HEK293 (cell line): ENCODE measurements at regions not wholly inside any gene's neighbourhood (a gene's known extent, or its start where the extent isn't known, plus 50 kb on each side); places are given as distances from the start of the nearest gene placed in this dataset.

ENCODE experiments used
- RBAK ChIP-seq: fragments of 450-650 bp; formaldehyde crosslinking; IDR thresholded peaks from 2 replicates; pipeline ENCODE4 v1.5.1; 2016; ENCODE audit warnings: missing biosample characterization, missing genetic modification characterization
- REPIN1 ChIP-seq: fragments of 450-650 bp; formaldehyde crosslinking; IDR thresholded peaks from 2 replicates; pipeline ENCODE4 v1.5.1; 2017; ENCODE audit warnings: missing biosample characterization, missing genetic modification characterization, low read depth
- REST ChIP-seq: fragments of 450-650 bp; formaldehyde crosslinking; IDR thresholded peaks from 2 replicates; pipeline ENCODE4 v1.5.1; 2016; ENCODE audit warnings: missing biosample characterization, missing genetic modification characterization
- TRIM28 ChIP-seq: IDR thresholded peaks from 2 replicates; pipeline ENCODE4 v1.6.1; 2011; ENCODE audit warnings: low read length, control low read depth, borderline replicate concordance
- ZBTB7A ChIP-seq: fragments of 450-650 bp; formaldehyde crosslinking; IDR thresholded peaks from 2 replicates; pipeline ENCODE4 v1.5.1; 2016; ENCODE audit warnings: low read depth, missing biosample characterization, missing genetic modification characterization
- ZNF121 ChIP-seq: fragments of 450-650 bp; formaldehyde crosslinking; IDR thresholded peaks from 2 replicates; pipeline ENCODE4 v1.5.1; 2016; ENCODE audit warnings: missing biosample characterization, missing genetic modification characterization
- ZNF133 ChIP-seq: fragments of 450-650 bp; formaldehyde crosslinking; IDR thresholded peaks from 2 replicates; pipeline ENCODE4 v1.5.1; 2016; ENCODE audit warnings: missing biosample characterization, missing genetic modification characterization
- ZNF513 ChIP-seq: fragments of 450-650 bp; IDR thresholded peaks from 2 replicates; pipeline ENCODE4 v1.5.1; 2018; ENCODE audit warnings: missing biosample characterization, missing genetic modification characterization
- ZNF549 ChIP-seq: fragments of 450-650 bp; IDR thresholded peaks from 2 replicates; pipeline ENCODE4 v1.5.1; 2018; ENCODE audit warnings: missing biosample characterization, missing genetic modification characterization, mild to moderate bottlenecking, inconsistent platforms, moderate library complexity
- ZNF558 ChIP-seq: fragments of 450-650 bp; formaldehyde crosslinking; IDR thresholded peaks from 2 replicates; pipeline ENCODE4 v1.5.1; 2016; ENCODE audit warnings: missing biosample characterization, missing genetic modification characterization
- ZNF660 ChIP-seq: fragments of 450-650 bp; IDR thresholded peaks from 2 replicates; pipeline ENCODE4 v1.5.1; 2018; ENCODE audit warnings: missing biosample characterization, mild to moderate bottlenecking, missing genetic modification characterization
- ZNF830 ChIP-seq: fragments of 450-650 bp; IDR thresholded peaks from 2 replicates; pipeline ENCODE4 v1.5.0; 2018; ENCODE audit warnings: missing biosample characterization, missing genetic modification characterization, low read depth, mild to moderate bottlenecking, moderate library complexity
- ZNF843 ChIP-seq: fragments of 450-650 bp; formaldehyde crosslinking; IDR thresholded peaks from 2 replicates; pipeline ENCODE4 v1.5.1; 2016; ENCODE audit warnings: missing biosample characterization, missing genetic modification characterization
- TF ChIP-seq, protein P1 (sequence below): fragments of 450-650 bp; formaldehyde crosslinking; IDR thresholded peaks from 2 replicates; pipeline ENCODE4 v1.5.1; 2016; ENCODE audit warnings: missing biosample characterization, missing genetic modification characterization

DNA sequence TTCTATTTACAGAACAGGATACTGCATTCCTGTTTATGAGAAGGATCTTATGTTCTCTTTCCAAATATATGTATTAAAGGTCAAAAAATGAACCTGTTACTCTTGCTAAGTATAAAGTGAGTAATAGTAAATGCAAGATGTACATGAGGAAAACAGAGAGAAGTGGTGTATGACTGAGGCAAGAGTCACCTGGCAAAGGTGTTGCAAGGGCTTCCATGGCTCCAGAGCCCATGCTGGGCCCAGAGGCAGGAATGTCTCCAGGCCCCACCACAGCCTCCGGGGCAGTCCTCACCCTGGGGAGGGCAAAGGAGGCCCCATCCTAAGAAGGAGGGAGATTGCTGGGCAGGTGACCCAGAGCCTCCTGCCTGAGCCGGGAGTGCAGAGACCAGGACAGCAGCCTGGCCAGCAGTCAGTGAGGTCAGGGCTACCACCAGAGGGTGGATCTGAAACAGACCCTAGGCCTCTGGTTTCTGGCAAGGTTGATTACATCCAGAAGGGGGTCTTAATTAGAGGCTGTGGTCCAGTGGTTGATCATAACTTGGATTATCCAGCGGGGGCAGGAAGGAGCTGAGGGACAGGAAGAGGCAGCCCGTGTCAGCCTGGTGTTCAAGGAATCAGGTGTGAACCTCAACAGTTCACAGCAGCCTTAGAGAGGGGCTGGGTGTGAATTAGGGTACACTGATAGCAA is 57.3 kb upstream of the CPLX2 start:
- no peak for TF ChIP-seq ZNF558 (tag by site-specific recombination)
- TF ChIP-seq, protein P1, sequence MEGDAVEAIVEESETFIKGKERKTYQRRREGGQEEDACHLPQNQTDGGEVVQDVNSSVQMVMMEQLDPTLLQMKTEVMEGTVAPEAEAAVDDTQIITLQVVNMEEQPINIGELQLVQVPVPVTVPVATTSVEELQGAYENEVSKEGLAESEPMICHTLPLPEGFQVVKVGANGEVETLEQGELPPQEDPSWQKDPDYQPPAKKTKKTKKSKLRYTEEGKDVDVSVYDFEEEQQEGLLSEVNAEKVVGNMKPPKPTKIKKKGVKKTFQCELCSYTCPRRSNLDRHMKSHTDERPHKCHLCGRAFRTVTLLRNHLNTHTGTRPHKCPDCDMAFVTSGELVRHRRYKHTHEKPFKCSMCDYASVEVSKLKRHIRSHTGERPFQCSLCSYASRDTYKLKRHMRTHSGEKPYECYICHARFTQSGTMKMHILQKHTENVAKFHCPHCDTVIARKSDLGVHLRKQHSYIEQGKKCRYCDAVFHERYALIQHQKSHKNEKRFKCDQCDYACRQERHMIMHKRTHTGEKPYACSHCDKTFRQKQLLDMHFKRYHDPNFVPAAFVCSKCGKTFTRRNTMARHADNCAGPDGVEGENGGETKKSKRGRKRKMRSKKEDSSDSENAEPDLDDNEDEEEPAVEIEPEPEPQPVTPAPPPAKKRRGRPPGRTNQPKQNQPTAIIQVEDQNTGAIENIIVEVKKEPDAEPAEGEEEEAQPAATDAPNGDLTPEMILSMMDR (tag by site-specific recombination), result no peak
- TF ChIP-seq ZBTB7A (tag by site-specific recombination), result no peak
- TF ChIP-seq ZNF513 (tag by site-specific recombination), result no peak
- TF ChIP-seq REST, result no peak
- no peak for TF ChIP-seq TRIM28
- TF ChIP-seq ZNF133 (tag by site-specific recombination), result no peak
- no peak for TF ChIP-seq ZNF549 (tag by site-specific recombination)
- no peak for TF ChIP-seq ZNF843 (tag by site-specific recombination)
- TF ChIP-seq RBAK (tag by site-specific recombination), result no peak
- TF ChIP-seq REPIN1 (tag by site-specific recombination), result no peak
- no peak for TF ChIP-seq ZNF121
- no peak for TF ChIP-seq ZNF660
- no peak for TF ChIP-seq ZNF830 (tag by site-specific recombination)
